IPS DF 4.7 (cell line): ENCODE measurements at regions not wholly inside any gene's neighbourhood (a gene's known extent, or its start where the extent isn't known, plus 50 kb on each side); places are given as distances from the start of the nearest gene placed in this dataset.
"Not testable (repeated sequence)": the region's sequence is repeated elsewhere in the genome, so short reads cannot be mapped to it uniquely, and the experiment has no call there.

Experiments used
- DNase-seq: peaks from one replicate; pipeline ENCODE4 v3.0.0-alpha.2; 2013; ENCODE audit warnings: low spot score; ENCODE audit errors: extremely low read depth

DNA sequence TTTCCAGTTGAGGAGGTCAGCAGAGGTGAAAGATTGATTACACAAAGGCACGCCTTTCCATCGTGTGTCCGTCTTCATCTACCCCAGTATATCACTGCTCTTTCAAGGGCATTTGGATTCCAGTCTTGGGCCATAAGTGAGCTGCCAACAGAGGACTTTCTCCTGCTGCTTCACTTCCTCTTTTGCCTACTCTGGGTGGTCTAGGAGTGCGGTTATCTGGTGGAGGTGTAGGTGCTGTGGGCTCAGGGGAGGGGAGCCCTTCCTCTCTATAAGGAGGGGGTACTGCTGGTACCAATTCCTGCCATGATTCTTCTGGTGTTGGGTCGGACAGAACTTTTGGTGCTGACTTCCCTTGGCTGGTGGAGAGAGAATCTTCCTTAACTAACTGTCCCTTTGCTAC lies 83.1 kb upstream of the VEPH1 start:
- DNase-seq = no peak

DNA sequence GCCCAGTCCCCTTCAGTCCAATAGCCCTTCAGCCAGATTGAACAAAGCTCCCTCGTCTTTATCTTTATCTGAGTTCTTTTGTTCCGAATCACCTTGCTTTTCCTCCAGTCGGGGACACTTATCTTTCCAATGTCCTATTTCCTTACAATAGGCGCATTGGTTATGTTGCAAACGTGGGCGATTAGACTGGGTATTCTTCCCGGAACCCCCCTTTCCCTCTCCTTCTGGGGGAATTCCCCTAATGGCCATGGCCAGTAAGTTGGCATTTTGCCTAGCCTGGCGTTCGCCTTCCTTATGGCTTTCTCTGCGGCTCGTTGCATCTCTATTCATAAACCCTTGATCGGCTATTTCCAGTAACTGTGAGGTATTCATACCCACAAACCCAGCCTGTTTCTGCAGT lies 82.2 kb upstream of the VEPH1 start:
- DNase-seq = no peak

DNA sequence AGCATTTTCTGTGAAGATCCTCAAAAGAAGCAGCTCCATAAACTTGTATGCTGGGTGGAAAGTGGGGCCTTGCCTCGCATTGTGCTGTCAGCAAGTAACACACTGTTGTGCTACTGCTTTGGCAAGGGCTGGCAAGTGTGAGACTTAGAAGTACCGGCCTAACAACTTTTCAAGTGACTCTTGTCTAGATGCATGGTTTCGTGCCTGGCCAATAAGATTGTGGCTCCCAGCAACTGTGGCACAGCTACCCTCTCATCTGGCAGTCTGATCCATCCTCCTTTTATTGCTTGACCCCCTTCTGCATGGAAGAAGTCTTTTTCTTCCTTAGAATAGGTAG lies 79.4 kb upstream of the VEPH1 start:
- no peak for DNase-seq

DNA sequence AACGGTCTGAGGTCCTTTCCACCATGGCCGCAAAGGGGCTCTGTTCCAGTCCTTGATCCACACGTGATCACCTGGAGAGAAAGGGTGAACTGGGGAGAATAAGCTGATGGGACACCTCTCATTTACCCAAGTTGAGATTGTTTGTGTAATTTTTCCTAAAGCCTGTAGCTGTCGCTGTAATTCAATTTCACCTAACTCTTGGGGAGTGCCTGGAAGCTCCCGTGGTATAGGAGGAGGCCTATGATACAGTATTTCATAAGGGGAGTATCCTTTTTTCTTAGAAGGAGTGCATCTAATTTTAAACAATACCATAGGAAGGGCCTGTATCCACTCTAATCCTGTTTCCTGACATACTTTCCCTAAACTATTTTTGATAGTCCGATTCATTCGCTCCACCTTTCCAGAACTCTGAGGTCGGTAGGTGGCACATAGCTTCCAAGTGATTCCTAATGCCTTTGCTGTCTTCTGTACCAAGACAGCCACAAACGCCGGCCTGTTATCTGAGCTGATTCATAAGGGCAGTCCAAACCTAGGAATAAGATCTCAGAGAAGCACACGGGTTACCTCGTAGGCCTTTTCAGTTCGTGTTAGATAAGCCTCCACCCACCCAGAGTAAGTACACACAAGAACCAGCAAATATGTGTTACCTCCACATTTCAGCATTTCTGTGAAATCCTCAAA lies 78.9 kb upstream of the VEPH1 start:
- not testable (repeated sequence) for DNase-seq

DNA sequence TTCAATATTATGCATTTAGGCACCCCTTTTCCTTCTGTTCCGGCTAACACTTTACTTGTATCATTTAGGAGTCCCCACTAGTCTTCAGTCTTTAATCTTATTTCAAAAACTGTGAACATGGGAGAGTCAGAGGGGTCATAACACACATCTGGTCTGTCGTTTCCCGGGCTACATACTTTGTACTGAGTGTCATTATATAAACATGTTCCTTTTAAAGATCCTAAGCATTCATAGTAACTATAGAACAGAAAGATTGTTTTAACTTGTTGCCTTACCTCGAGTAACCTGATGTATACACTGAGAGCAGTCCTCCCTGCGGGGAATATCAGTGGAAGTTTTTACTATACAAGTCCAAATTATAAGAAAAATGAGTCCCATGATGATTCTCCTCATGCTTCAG lies 78.2 kb upstream of the VEPH1 start:
- no peak for DNase-seq

DNA sequence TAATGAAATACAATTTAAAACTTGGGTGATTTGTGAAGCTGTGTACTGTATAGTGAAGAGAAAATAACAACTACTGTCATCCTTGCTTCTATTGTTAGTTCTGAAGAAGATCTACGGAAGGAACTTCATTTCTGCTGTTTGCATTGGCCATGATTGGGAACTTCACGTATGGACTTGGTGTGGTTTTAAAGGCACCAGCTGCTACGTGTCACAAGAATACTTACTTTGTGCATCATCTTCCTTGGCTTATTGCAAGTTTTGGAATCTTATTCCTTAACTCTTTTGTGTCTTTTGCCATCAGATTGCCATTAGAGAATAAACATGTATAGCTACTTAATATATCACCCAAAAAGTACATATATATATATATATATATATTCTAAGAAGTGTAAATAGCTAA lies 75.0 kb upstream of the VEPH1 start:
- no peak for DNase-seq

DNA sequence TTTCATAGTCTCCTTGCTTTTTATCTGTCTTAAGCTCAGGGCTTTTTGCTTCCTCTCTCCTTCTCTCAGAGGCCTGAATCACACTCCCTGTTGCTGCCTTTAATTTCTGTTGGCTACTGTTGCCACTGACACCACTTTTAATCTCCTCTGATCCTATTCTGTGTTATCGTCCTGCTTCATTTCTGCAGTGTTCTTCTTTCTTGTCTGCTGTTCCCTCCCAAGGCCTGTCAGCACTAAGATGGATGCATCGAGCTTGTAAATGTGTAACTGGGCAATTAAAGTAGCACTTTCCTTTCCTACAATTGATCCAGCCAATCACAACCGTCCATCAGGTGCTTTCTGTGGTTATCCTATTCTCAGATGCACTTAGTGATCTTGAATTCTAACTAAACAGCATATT lies 71.3 kb upstream of the VEPH1 start:
- no peak for DNase-seq

DNA sequence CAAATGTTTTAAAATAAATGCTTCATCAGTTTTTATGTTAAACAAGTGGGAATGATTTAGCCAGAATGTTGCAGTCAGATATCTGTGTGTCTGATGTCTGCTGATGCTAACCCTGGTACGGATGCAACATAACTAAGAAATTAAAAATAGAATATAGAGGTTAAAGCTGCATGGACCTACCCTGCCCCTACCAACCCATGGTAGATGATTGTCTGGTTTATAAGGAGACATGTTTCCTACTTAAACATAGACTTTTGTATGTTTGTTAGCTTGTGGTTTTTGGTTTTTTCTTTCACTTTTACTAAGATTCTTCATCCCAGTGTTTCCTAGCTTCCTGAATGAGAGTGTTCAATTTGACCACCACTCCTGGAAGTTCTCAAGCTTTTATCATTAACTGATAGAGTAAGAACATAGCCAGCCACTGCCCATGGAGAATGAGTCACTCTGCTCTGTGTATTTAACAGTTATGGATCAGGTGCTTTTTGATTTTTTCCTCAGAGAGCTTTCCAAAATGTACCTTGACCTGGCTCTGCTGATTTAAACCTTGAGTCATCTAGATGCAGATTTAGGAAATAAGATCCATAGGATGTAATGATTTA lies 70.7 kb upstream of the VEPH1 start:
- DNase-seq = no peak

DNA sequence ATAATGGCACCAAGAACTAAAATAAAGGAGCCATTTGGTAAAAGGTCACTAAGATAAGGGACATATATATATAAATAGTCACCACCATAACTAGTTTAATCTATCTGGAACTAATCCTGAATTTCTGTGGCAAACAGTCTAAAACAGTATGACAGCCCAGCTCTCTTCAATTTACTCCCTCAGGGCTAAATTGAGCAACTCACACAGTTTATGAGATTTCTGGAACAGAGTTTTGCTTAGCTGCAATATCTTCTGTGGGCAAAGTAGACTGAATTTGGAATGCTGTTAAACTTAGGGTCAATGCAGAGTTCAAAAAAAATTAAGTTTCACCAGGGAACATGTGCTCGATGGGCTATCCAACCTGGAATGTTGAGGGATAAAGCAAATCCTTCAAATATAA lies 70.1 kb upstream of the VEPH1 start:
- no peak for DNase-seq

DNA sequence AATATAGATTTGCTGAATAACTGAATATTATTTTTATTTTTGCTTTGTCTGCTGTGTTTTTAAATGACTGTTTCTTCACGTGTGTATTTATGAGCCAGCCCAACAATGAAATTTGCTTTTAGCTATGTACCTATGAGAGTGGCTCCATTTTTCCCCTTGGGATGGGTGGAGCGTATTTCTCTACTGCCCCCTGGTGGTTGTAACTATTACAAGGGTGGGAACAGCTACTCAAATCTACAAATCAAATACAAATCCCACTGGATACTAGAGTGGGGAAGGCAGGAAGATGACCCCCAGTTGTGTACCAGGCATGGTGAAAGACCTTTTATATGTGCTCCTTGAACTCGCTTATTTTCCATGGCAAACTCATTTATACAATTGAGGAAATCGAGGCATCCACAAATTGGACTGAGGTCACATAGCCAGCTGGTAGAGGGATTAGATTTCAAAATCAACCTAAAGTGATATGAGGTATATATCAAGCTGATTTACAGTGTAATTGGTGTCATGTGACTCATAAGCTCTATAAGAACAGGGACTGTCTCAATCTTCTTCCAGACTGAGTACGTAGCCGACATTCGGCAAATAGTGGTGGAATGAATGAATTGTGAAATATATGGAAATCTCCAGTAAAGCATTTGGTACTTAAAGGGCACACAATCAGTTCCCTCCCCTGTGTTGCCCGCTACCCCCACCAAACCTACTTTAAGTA lies 69.5 kb upstream of the VEPH1 start:
- peak; percentile 60 for DNase-seq

DNA sequence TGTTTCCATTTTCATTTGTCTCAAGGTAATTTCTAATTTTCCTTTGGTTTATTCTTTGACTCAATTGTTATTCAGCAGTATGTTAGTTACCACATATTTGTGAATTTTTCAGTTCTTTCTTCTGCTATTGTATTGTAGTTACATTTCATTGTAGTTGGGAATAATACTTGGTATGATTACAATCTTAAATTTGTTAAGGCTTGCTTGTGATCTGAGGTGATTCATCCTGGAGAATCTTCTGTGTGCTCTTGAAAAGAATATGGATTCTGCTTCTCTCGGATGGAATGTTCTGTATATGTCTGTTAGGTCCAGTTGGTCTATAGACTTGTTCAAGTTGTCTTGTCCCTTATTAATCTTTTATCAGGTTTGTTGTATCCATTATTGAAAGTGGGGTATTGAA lies 63.4 kb upstream of the VEPH1 start:
- DNase-seq = no peak

DNA sequence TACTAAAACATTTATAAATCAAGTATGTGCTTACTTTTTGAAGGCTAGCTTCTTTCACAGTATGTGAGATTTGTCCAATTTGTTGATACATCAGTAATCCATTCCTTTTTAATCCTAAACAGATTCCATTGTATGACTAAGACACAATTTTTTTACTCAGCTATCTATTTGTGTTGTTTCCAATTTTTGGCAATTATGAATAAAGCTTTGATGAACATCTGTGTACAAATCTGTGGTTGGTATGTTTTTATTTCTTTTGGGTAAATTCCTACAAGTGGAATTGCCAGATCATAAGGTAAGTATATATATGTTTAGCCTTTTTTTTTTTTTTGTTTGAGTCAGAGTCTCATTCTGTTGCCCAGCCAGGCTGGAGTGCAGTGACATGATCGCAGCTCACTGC lies 56.2 kb upstream of the VEPH1 start:
- DNase-seq = no peak
